ENCODE measurements at regions not wholly inside any gene's neighbourhood (a gene's known extent, or its start where the extent isn't known, plus 50 kb on each side); places are given as distances from the start of the nearest gene placed in this dataset.

DNA sequence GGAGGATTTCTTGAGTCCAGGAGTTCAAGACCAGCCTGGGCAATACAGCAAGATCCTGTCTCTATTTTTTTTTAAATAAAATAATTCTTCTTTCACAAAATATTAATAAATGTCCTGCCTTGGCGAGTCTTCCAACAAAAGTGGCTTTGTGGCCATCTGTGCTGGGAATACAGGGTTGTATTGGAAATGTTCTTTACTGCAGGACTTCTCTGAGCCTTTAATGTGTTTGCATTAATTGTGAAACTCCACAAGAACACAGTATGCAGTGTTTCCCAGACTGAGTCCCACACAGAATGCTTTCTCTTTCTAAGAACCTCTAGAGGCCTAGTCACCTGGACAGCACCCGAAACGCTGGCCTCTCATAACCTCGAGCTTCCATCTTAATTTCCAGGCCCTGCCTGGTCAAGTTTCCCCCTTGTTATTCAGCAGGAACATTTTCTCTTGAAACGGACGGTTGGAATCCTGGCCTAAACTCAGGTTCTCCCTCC, 85.4 kb upstream of the ARRDC4 start:
- ChIA-PET CTCF (no interaction called here), POLR2A (no interaction called here)
- Mint-ChIP-seq H3K4me3 (ENCODE audit: unreplicated experiment) (no peak overlapping the region), H3K27me3 (ENCODE audit: insufficient read depth, unreplicated experiment) (peaks cover 3% of the 10 kb centered on the region), H3K27ac (ENCODE audit: unreplicated experiment) (no peak overlapping the region), H3K4me1 (ENCODE audit: low read depth, unreplicated experiment) (no peaks in the 10 kb centered on the region), H3K9me3 (ENCODE audit: unreplicated experiment) (no peaks in the 10 kb centered on the region), H3K36me3 (ENCODE audit: insufficient read depth, unreplicated experiment) (no peaks in the 10 kb centered on the region)
- no peak overlapping the region for H3K4me3 ChIP-seq (ENCODE audit: low read depth, low read length)
- H3K4me1 ChIP-seq: no peaks in the 10 kb centered on the region
- TF ChIP-seq, protein P1, sequence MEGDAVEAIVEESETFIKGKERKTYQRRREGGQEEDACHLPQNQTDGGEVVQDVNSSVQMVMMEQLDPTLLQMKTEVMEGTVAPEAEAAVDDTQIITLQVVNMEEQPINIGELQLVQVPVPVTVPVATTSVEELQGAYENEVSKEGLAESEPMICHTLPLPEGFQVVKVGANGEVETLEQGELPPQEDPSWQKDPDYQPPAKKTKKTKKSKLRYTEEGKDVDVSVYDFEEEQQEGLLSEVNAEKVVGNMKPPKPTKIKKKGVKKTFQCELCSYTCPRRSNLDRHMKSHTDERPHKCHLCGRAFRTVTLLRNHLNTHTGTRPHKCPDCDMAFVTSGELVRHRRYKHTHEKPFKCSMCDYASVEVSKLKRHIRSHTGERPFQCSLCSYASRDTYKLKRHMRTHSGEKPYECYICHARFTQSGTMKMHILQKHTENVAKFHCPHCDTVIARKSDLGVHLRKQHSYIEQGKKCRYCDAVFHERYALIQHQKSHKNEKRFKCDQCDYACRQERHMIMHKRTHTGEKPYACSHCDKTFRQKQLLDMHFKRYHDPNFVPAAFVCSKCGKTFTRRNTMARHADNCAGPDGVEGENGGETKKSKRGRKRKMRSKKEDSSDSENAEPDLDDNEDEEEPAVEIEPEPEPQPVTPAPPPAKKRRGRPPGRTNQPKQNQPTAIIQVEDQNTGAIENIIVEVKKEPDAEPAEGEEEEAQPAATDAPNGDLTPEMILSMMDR (IDR thresholded peaks at IDR 0.05; ENCODE audit: insufficient read depth in 1 of 2, low read depth in 1 of 2, low read length in 1 of 2, severe bottlenecking in 1 of 2, unreplicated experiment in 1 of 2): no peak
- no peak for DNase-seq
- H3K36me3 ChIP-seq (ENCODE audit: control insufficient read depth, insufficient read depth, low read length): no peaks in the 10 kb centered on the region
- intact Hi-C loops (cut with micrococcal nuclease; ENCODE audit: unreplicated experiment): no loop called here
- no TSS peak for BruUV-seq (replicated peaks)
- no peaks in the 10 kb centered on the region for H3K27me3 ChIP-seq (replicated peaks; ENCODE audit: control insufficient read depth, insufficient read depth, low read length)
- H3K9me3 ChIP-seq: no peaks in the 10 kb centered on the region

DNA sequence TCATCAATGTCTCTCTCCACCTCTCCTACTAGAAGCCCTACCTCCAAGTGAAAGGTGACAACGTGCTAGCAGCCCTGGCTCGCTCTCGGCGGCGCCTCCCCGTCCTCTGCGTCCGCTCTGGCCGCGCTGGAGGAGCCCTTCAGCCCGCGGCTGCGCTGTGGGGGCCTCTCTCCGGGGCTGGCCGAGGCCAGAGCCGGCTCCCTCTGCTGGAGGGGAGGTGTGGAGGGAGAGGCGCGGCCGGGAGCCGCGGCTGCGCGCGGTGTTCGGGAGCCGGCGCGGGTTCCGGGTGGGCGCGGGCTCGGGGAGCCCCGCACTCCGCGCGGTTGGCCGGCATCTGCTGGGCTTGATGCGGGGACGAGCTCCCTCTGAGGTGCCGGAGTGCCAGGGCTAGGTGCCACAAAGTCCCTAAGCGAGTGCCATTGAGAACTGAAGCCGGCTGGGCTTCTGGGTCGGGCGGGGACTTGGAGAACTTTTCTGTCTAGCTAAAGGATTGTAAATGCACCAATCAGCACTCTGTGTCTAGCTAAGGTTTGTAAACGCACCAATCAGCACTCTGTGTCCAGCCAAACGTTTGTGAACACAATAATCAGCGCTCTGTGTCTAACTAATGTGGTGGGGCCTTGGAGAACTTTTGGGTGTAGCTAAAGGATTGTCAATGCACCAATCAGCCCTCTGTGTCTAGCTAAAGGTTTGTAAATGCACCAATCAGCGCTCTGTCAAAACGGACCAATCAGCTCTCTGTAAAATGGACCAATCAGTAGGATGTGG, 84.8 kb upstream of the ARRDC4 start:
- intact Hi-C loops (cut with micrococcal nuclease; ENCODE audit: unreplicated experiment): no loop called here
- BruUV-seq (replicated peaks): no TSS peak
- TF ChIP-seq, protein P1 (IDR thresholded peaks at IDR 0.05; ENCODE audit: insufficient read depth in 1 of 2, low read depth in 1 of 2, low read length in 1 of 2, severe bottlenecking in 1 of 2, unreplicated experiment in 1 of 2): no peak
- H3K27me3 Mint-ChIP-seq (ENCODE audit: insufficient read depth, unreplicated experiment): peaks cover 3% of the 10 kb centered on the region
- H3K4me1 Mint-ChIP-seq (ENCODE audit: low read depth, unreplicated experiment): no peaks in the 10 kb centered on the region
- no peaks in the 10 kb centered on the region for H3K9me3 Mint-ChIP-seq (ENCODE audit: unreplicated experiment)
- H3K4me3 Mint-ChIP-seq (ENCODE audit: unreplicated experiment): no peak overlapping the region
- H3K9me3 ChIP-seq: no peaks in the 10 kb centered on the region
- no peaks in the 10 kb centered on the region for H3K4me1 ChIP-seq
- ChIA-PET POLR2A (no interaction called here), CTCF (no interaction called here)
- DNase-seq: no peak
- H3K36me3 ChIP-seq (ENCODE audit: control insufficient read depth, insufficient read depth, low read length): no peaks in the 10 kb centered on the region
- H3K36me3 Mint-ChIP-seq (ENCODE audit: insufficient read depth, unreplicated experiment): no peaks in the 10 kb centered on the region
- no peaks in the 10 kb centered on the region for H3K27me3 ChIP-seq (replicated peaks; ENCODE audit: control insufficient read depth, insufficient read depth, low read length)
- no peak overlapping the region for H3K4me3 ChIP-seq (ENCODE audit: low read depth, low read length)
- H3K27ac Mint-ChIP-seq (ENCODE audit: unreplicated experiment): no peak overlapping the region

DNA sequence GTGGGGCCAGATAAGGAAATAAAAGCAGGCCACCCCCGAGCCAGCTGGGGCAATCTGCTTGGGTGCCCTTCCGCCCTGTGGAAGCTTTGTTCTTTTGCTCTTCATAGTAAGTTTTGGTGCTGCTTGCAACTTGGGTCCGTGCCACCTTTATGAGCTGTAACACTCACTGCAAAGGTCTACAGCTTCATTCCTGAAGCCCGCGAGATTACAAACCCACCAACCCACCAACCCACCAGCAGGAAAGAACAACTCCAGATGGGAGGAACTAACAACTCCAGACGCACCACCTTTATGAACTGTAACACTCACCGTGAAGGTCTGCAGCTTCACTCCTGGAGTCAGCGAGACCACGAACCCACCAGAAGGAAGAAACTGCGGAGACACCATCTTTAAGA, 84.2 kb upstream of the ARRDC4 start:
- ChIA-PET CTCF (no interaction called here), POLR2A (no interaction called here)
- intact Hi-C loops (cut with micrococcal nuclease; ENCODE audit: unreplicated experiment): no loop called here
- Mint-ChIP-seq H3K9me3 (ENCODE audit: unreplicated experiment) (no peaks in the 10 kb centered on the region), H3K4me3 (ENCODE audit: unreplicated experiment) (no peak overlapping the region), H3K27ac (ENCODE audit: unreplicated experiment) (no peak overlapping the region), H3K4me1 (ENCODE audit: low read depth, unreplicated experiment) (no peaks in the 10 kb centered on the region), H3K27me3 (ENCODE audit: insufficient read depth, unreplicated experiment) (peaks cover 3% of the 10 kb centered on the region), H3K36me3 (ENCODE audit: insufficient read depth, unreplicated experiment) (no peaks in the 10 kb centered on the region)
- Histone ChIP-seq H3K4me3 (ENCODE audit: low read depth, low read length) (no peak overlapping the region), H3K9me3 (no peaks in the 10 kb centered on the region), H3K27me3 (replicated peaks; ENCODE audit: control insufficient read depth, insufficient read depth, low read length) (no peaks in the 10 kb centered on the region), H3K4me1 (no peaks in the 10 kb centered on the region), H3K36me3 (ENCODE audit: control insufficient read depth, insufficient read depth, low read length) (no peaks in the 10 kb centered on the region)
- no TSS peak for BruUV-seq (replicated peaks)
- TF ChIP-seq, protein P1 (IDR thresholded peaks at IDR 0.05; ENCODE audit: insufficient read depth in 1 of 2, low read depth in 1 of 2, low read length in 1 of 2, severe bottlenecking in 1 of 2, unreplicated experiment in 1 of 2): no peak
- DNase-seq: no peak
